Activated T-cell treated with anti-CD3 and anti-CD28 coated beads for 4 hours (primary cell): ENCODE measurements at regions not wholly inside any gene's neighbourhood (a gene's known extent, or its start where the extent isn't known, plus 50 kb on each side); places are given as distances from the start of the nearest gene placed in this dataset.

Experiments used
- DNase-seq: peaks from one replicate; pipeline ENCODE4 v3.0.0-alpha.2; 2020

- no peak for DNase-seq
These were observed 123.1 kb downstream of the RPS12 start for GRCh38 chr6:132937466-132937906.

GRCh38 chr6:132948889-132949288 is 134.5 kb downstream of the RPS12 start:
- DNase-seq, result no peak

- no peak for DNase-seq
These were observed 136.2 kb downstream of the RPS12 start for GRCh38 chr6:132950566-132950965.

GRCh38 chr6:132952031-132952867 is 137.9 kb downstream of the RPS12 start:
- no peak for DNase-seq

GRCh38 chr6:132952986-132953385 is 138.6 kb downstream of the RPS12 start:
- DNase-seq, result no peak

GRCh38 chr6:132954222-132954621 is 139.9 kb downstream of the RPS12 start:
- no peak for DNase-seq

GRCh38 chr6:132954936-132955335 is 140.6 kb downstream of the RPS12 start:
- no peak for DNase-seq

GRCh38 chr6:132959639-132960326 is 145.4 kb downstream of the RPS12 start:
- no peak for DNase-seq

- DNase-seq, result no peak
These were observed 146.4 kb downstream of the RPS12 start for GRCh38 chr6:132960720-132961119.

- no peak for DNase-seq
These were observed 146.8 kb downstream of the RPS12 start for GRCh38 chr6:132961122-132961521.

- no peak for DNase-seq
These were observed 147.2 kb downstream of the RPS12 start for GRCh38 chr6:132961610-132962009.

- peak; percentile 18 for DNase-seq
These were observed 148.8 kb downstream of the RPS12 start for GRCh38 chr6:132962936-132963868.

GRCh38 chr6:132964101-132964867 is 149.9 kb downstream of the RPS12 start:
- DNase-seq, result no peak

- no peak for DNase-seq
These were observed 150.6 kb downstream of the RPS12 start for GRCh38 chr6:132964868-132965382.

- no peak for DNase-seq
These were observed 153.5 kb downstream of the RPS12 start for GRCh38 chr6:132967871-132968270.

- no peak for DNase-seq
These were observed 154.1 kb downstream of the RPS12 start for GRCh38 chr6:132968419-132968950.

GRCh38 chr6:132969196-132969595 is 154.8 kb downstream of the RPS12 start:
- DNase-seq, result no peak

GRCh38 chr6:132971676-132972075 is 157.3 kb downstream of the RPS12 start:
- no peak for DNase-seq

GRCh38 chr6:132972254-132972653 is 157.9 kb downstream of the RPS12 start:
- no peak for DNase-seq

GRCh38 chr6:132972971-132973370 is 158.6 kb downstream of the RPS12 start:
- DNase-seq, result no peak

- DNase-seq, result no peak
These were observed 159.2 kb downstream of the RPS12 start for GRCh38 chr6:132973514-132973993.

GRCh38 chr6:132974122-132974521 is 159.8 kb downstream of the RPS12 start:
- DNase-seq, result no peak
